ENCODE measurements at regions not wholly inside any gene's neighbourhood (a gene's known extent, or its start where the extent isn't known, plus 50 kb on each side); places are given as distances from the start of the nearest gene placed in this dataset.
"Not testable (repeated sequence)": the region's sequence is repeated elsewhere in the genome, so short reads cannot be mapped to it uniquely, and the experiment has no call there.

GRCh38 chr2:166744117-166744516 lies 144.2 kb upstream of the XIRP2 start:
- TF ChIP-seq, protein P1, sequence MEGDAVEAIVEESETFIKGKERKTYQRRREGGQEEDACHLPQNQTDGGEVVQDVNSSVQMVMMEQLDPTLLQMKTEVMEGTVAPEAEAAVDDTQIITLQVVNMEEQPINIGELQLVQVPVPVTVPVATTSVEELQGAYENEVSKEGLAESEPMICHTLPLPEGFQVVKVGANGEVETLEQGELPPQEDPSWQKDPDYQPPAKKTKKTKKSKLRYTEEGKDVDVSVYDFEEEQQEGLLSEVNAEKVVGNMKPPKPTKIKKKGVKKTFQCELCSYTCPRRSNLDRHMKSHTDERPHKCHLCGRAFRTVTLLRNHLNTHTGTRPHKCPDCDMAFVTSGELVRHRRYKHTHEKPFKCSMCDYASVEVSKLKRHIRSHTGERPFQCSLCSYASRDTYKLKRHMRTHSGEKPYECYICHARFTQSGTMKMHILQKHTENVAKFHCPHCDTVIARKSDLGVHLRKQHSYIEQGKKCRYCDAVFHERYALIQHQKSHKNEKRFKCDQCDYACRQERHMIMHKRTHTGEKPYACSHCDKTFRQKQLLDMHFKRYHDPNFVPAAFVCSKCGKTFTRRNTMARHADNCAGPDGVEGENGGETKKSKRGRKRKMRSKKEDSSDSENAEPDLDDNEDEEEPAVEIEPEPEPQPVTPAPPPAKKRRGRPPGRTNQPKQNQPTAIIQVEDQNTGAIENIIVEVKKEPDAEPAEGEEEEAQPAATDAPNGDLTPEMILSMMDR (IDR thresholded peaks at IDR 0.05): not testable (repeated sequence)
- TF ChIP-seq POLR2A, EP300 (IDR thresholded peaks at IDR 0.05): not testable (repeated sequence)
